ENCODE measurements at regions not wholly inside any gene's neighbourhood (a gene's known extent, or its start where the extent isn't known, plus 50 kb on each side); places are given as distances from the start of the nearest gene placed in this dataset.

GRCh38 chr9:79015951-79016350, 555.8 kb upstream of the TLE4 start:
- DNase-seq (ENCODE audit: low spot score): no peak

GRCh38 chr9:79020276-79020675, 551.5 kb upstream of the TLE4 start:
- no peak for DNase-seq (ENCODE audit: low spot score)

GRCh38 chr9:79021084-79021483, 550.7 kb upstream of the TLE4 start:
- no peak for DNase-seq (ENCODE audit: low spot score)

DNA sequence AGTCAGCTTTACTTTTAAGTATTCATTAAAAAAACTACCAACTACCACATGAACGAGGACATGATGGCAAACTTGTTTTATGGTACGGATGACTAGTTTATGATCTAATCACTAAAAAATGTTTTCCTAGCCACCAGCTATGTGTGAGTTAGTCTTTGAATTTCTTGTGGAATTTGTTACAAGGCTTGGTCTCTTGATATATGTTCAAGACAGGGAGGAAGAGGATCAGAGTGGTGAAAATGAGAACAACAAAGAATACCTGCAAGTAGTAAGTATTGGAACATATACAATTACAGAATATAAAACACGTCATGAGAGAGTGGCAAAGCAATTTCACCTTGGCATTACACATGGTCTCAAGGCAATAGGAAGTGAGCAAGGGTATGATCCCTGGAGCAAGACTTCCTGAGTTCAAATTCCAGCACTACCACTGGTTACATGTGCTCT, 548.6 kb upstream of the TLE4 start:
- no peak for DNase-seq (ENCODE audit: low spot score)

GRCh38 chr9:79026316-79026715, 545.4 kb upstream of the TLE4 start:
- no peak for DNase-seq (ENCODE audit: low spot score)

- DNase-seq (ENCODE audit: low spot score): no peak
Measured at GRCh38 chr9:79028101-79028500, 543.7 kb upstream of the TLE4 start.

DNA sequence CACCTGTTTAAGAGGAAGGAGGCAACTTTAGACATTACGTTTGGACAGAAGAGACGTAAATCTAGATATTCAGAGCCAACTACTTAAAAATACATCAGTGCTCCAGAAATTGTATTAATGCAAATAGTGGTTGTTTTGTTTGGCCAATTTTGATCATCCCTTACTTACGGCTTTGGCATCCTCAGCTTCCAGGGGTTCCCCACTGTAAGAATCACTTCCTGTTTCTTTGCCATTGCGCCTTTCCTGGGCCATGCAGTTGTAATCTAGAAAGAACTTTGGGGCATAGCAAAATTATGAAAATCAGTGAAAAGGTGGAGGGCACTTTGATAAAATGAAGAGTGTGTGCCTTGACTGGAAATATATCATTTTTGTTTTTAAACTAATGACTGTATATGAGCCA, 537.2 kb upstream of the TLE4 start:
- DNase-seq (ENCODE audit: low spot score): no peak

- DNase-seq (ENCODE audit: low spot score): no peak
Measured at GRCh38 chr9:79037338-79037737, 534.4 kb upstream of the TLE4 start.

DNA sequence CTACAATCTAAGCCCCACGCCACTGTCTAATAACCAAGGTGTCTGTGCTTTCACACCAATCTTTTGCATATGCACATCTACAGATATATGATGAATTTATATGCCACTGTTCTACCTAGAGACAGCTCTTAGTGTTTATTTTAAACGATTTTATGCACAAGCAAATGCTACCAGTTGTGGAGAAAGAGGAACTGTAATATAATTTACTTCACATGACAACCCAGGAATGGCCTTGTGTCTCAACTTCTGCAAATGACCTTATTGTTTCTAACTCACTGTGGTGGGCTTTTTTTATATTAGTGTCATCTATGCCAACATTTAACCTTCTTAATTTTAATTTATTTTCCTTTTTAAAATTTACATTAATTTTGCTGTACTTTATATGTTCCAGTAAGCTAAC, 531.1 kb upstream of the TLE4 start:
- no peak for DNase-seq (ENCODE audit: low spot score)

DNA sequence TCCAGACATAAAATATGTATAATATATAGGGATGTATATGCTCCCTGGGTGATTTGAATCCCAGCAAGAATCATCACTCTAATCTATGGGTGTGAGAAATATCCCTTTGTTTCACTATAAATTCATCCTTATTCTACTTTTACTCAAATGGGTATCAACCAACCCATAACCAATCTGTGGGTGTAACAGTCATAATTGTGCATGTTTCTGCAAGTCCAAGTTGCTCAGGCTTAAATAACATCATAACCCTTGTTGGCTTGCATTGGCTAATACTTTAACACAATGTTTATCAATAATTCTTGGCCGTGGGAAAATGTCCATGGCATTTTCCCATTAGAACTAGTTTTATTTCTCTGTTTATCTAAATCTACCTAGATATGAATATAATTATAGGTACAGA, 530.5 kb upstream of the TLE4 start:
- no peak for DNase-seq (ENCODE audit: low spot score)

DNA sequence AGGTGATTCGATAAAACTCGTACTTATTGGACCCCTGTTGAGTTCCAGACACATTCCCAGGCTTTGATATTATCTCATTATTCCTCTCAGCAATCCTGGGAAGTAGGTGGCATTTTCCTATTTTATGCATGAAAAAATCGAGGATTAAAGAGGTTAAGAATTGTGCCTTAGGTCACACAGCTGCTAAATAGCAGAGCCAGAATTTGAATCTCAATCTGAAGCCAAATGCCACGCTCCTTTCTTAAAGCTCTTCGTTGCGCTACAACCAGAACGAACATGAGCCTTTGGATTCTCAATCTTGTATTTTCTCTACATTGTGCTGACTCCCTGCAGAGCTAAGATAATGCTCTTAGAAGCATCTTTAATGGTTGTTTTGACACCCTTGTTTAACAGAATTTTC, 527.8 kb upstream of the TLE4 start:
- no peak for DNase-seq (ENCODE audit: low spot score)

DNA sequence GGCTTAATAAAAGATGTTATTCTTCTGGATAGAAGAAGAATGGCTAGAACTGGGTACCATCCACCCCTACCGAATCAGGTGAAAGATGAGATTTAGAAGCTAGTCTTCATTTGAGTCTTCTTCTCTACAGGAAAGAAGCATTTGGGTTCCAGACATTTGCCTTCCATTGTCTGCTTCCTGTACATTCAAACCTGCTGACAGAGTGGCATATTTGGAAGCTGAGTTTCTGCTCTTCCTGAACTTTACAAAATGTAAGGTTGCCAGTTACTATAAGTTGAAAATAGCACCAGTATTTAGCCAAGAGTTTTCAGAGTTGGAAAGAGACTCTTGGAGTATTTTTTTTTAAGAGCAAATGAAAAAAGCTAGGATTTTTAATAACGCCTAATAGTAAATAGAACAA, 525.4 kb upstream of the TLE4 start:
- DNase-seq (ENCODE audit: low spot score): no peak

DNA sequence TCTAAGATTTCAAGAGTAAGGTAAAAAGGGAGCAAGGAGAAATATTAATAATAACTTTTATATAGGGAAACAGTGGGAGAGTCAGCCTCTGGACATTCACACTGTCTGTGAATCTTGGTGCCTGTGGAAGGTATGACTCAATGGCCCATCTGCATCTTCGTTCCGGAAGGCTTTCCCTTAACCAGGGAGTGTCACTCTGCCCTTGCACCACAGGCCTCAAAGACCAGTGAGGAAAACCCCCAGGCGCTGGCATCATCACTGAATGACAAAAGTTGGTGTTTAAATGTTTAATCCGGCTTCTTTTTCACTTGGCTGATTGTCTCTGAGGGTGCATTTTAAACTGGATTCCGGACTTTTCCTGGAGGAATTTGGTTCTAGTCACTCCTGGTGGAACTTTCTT, 522.4 kb upstream of the TLE4 start:
- no peak for DNase-seq (ENCODE audit: low spot score)

GRCh38 chr9:79053598-79053997, 518.2 kb upstream of the TLE4 start:
- no peak for DNase-seq (ENCODE audit: low spot score)

DNA sequence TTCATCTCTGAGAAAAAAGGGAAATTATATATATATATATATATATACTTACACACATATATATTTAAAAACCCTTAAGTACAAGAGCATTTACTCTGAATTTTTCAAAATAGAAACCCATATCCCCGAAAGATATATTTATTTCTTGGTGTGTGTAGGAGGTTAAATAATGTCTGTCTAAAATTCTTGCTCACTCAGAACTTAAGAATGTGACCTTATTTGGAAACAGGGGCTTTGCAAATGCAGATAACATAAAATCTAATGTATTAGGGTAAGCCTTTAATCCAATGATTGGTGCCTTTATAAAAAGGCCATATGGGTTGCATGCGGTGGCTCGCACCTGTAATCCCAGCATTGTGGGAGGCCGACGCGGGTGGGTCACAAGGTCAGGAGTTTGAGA, 517.3 kb upstream of the TLE4 start:
- DNase-seq (ENCODE audit: low spot score): no peak

DNA sequence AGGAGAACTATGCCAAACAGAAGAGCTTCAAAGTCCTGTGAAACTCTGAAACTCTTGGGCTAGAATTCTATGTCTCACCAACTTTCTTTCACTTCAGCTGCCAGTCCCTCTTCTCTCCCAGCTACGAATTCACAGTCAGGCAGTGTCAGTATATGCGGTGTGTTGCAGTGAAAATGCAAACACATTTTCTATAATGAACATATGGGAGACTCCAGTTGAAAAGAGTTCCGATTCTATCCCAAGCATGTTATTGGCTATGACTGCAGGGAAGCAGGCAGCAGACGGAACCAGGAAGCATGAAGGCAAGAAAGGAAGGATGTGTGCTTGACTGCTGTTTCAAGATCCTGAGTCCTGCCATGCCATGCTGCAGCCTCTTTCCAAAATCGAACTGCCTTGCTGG, 515.7 kb upstream of the TLE4 start:
- no peak for DNase-seq (ENCODE audit: low spot score)

DNA sequence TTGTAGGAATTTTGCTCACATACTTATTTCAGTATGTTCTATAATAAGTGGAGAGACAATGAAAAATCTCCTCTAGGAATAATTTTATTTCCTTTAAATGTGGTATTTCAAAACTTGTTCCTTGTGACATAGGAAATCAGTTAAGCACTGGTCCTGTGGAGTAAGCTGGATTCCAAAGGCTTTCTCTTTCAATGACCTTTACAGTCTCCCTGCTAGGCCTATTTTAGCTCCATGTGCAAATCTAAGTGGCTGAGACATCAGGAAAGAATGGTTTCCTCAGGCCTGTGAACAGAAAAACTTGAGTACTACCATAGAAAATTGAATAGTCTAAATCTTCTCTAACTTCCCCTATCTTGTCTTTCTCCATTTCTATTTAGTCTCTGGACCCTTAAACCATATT, 514.2 kb upstream of the TLE4 start:
- DNase-seq (ENCODE audit: low spot score): no peak

- DNase-seq (ENCODE audit: low spot score): no peak
Measured at GRCh38 chr9:79060766-79061165, 511.0 kb upstream of the TLE4 start.

DNA sequence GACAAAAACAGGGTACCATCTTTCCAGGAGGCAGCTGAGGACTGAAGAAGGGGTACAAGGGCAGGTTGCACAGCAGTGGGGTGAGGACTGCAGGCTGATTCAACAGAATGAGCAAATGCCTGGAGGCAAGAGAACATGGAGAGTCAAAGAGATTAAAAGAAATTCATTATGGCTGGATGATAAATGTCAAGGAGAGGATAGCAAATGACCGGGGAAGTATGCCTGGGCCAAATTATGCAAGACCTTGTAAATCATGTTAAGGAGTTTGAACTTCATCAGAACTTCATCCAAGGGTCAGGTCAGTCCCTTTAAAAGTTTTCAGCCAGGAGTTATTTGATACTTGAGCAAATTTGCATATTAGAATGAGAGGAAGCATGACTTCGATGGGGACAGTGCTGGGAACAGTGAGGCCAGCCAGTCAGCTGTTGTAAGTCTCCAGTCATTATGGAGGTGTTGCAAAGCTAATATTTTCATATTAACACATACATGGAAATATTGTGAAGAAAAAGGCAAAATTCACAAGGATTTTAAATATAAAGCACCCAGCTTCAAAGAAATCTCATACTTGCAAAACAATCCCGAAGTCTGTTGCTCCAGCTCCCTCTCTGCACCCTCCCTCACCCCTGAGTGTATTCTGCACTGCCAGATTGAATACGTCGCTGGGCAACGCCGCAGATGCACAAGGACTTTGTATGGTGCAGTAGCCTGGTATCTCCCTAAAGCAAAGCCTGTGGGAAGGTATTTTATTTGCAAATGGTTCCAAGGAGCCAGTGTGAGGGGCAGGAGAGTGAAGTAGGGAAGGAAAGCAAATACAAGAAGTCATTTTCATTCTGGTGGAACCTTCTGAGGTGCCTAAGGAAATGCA, 509.8 kb upstream of the TLE4 start:
- no peak for DNase-seq (ENCODE audit: low spot score)

DNA sequence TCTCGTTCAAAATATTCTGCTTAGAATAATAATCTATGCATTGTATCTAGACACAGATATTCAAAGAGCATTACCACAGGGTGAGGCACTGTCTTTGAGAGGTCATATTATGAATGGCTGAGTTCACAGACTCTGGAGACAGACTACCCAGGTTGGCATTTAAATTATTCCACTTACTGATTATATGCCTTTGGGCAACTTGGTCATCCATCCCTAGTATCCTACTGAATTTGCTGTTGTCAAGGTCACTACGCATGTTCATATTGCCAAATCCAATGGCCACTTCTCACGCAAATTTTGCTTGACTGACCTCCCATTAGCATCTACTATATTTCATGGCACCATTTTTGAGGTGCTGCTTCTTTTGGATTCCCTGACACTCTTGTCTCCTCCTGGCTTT, 498.6 kb upstream of the TLE4 start:
- DNase-seq (ENCODE audit: low spot score): no peak

- no peak for DNase-seq (ENCODE audit: low spot score)
Measured at GRCh38 chr9:79080536-79080935, 491.2 kb upstream of the TLE4 start.

DNA sequence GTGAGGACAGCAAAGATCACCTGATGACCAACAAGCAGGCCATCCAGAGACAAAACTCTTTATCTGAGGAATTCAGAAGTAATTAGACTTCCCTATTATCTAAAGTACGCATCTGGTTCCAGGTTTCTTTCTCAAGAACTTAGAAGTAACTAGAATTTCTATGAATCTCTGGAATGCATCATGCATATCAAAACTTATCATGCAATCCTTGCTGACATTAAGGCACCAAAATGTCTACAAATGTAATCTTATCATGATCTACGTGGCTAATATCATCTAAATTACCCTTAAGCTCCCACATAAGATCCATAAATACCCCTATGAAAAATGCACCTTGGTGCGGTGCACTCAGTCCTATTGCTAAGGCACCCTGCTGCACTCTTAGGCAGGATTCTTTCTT, 488.1 kb upstream of the TLE4 start:
- no peak for DNase-seq (ENCODE audit: low spot score)

GRCh38 chr9:79087133-79087532, 484.6 kb upstream of the TLE4 start:
- DNase-seq (ENCODE audit: low spot score): no peak

- DNase-seq (ENCODE audit: low spot score): no peak
Measured at GRCh38 chr9:79089054-79089560, 482.7 kb upstream of the TLE4 start.

Measured in CD4-positive, alpha-beta T cell treated with Interleukin-6 at 100 ng/mL for 8 hours (primary cell).